ENCODE measurements at regions not wholly inside any gene's neighbourhood (a gene's known extent, or its start where the extent isn't known, plus 50 kb on each side); places are given as distances from the start of the nearest gene placed in this dataset.
A peak's percentile ranks its signal among the peaks of the same experiment; 100 is the strongest.

DNA sequence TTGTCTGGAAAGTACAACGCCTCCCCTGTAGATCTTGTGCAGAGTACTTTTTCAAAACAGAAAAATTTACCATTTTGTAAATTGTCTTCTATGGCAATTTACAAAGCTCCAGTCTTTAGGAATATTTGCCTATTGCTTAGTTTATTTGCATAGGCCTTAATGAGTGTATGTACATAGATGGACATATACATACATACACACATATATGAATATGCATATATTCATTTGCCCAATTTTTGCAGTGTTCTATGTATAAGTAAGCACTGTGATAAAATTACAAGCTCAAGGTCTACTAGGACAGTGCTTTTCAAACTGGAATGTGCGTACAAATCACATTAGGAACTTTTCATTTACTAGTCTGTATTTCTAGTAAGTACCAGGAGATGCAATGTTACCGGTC lies 301.3 kb upstream of the SMARCA2 start:
- DNase-seq: no peak

DNA sequence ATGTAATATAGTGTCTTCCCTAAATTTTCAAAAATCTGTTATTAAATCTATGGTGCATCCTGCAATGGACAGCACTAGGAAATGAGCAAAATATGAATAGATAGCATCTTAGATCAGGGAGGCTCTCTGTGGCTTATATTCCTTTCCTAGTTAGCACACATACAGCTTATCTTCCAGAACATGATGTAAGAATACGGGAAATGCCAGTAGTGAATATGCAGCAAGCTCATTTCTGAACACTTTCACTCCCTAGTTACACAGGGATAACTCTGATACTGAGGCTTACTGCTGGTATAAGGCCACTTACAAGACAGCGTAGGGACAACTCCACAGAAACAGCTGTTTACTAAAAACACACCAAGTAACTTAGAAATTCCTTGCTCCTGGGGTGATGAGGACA lies 297.3 kb upstream of the SMARCA2 start:
- no peak for DNase-seq

GRCh38 chr9:1718836-1719235 lies 296.3 kb upstream of the SMARCA2 start:
- DNase-seq: no peak

- DNase-seq: no peak
These were observed 294.0 kb upstream of the SMARCA2 start for GRCh38 chr9:1721196-1721595.

DNA sequence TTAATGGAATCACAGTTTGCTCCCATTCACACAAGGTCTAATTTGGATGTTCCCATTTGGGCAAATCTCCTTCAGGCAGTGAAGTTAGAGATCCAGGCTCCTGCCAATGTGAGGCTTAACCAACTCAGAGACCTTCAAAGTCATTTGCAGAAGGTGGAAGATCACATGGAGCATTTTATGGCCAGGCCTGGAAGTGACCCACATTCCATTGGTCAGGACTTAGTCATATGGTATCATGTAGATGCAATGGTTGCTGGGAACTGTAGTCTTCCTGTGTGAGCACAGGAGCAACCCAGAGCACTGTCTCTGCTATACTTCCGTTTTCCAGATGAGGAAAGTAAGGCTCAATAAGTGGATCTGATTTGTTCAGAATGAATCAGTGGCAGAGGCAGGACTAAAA lies 292.7 kb upstream of the SMARCA2 start:
- no peak for DNase-seq

GRCh38 chr9:1723522-1724015 lies 291.6 kb upstream of the SMARCA2 start:
- no peak for DNase-seq

DNA sequence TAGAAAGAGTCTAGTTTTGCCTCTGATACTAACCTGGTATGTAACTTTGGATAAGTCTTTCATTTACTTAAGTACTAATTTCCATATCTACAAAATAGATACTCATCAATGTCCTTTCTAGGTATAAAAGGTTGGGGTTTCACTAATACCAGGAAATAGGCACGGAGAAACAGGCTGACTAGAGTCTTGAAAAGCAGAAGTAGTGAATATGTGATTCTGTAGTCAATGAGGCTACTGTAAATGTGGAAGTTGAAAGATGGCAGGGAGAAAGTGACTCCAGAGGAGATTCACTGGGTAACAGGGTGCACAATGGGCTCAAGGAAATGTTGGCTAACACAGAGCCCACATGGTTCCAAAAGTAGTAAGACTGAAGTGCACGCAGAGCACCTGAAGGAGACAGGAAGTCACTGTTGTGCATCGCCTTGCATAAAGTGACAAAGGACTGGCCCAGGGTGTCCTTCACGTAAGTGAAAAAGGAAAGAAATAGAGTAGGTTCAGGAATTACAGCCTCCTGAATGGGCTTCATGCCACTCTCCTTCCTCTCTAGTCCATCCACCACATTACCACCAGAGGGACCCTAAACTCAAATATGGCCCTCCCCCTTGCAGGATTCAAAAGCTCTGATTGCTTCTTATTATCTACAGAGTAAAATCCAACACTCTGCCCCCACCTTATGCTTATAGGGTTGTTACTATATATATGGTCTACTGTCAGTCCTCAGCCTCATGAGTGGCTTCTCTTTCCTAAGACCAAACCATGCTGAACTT lies 288.0 kb upstream of the SMARCA2 start:
- peak; percentile 30 for DNase-seq

- no peak for DNase-seq
These were observed 285.5 kb upstream of the SMARCA2 start for GRCh38 chr9:1729631-1730030.

GRCh38 chr9:1732670-1733069 lies 282.5 kb upstream of the SMARCA2 start:
- DNase-seq: no peak

- DNase-seq: no peak
These were observed 276.5 kb upstream of the SMARCA2 start for GRCh38 chr9:1738511-1739100.

GRCh38 chr9:1743121-1743960 lies 271.8 kb upstream of the SMARCA2 start:
- DNase-seq: peak; percentile 23

DNA sequence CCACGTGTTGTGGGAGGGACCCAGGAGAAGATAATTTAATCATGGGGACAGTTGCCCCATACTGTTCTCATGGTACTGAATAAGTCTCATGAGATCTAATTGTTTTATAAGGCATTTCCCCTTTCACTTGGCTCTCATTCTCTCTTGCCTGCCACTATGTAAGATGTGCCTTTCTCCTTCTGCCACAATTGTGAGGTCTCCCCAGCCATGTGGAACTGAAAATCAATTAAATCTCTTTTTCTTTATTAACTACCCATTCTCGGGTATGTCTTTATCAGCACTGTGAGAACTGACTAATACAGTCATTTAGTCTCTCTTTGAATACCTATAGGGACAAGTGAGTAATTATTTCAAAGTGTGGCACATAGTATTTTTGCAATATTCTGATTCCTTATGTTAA lies 269.2 kb upstream of the SMARCA2 start:
- no peak for DNase-seq

GRCh38 chr9:1747417-1747967 lies 267.7 kb upstream of the SMARCA2 start:
- DNase-seq: no peak

DNA sequence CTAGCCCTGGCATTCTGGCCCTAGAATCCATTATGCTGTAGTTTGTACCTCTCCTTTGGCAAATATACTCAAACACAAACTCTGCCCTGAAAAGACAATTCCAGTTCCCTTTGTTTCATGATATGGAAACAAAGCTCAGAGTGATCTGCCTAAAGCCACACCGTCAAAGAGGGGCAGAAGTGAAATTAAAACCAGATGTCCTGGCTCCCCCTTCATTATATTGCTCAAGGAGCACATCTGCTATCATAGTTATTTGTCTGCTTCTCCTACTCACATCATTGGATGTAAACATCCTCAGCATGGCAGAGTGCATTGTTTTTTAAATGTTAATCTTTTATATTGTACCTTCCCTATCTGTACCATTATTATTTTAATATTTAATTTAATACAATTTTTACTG lies 266.7 kb upstream of the SMARCA2 start:
- DNase-seq: no peak

GRCh38 chr9:1757186-1757585 lies 258.0 kb upstream of the SMARCA2 start:
- DNase-seq: no peak

DNA sequence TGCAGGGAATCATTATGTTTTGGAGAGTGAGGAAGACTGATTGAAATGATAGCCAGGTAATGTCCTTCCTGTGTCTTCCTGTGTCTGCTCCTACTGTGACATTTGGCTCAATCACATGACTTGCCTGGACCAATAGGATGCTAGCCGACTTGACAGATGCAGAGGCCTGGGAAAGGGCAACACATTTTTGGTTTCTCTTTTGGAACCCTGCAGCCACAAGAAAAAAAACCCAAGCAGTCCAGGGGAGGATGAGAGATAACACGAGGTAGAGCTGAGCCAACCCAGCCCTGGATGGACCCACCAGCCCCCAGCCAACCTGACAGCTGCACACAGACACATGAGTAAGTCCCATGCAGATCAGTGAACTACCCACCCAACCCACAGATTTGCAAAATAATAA lies 256.1 kb upstream of the SMARCA2 start:
- DNase-seq: no peak

DNA sequence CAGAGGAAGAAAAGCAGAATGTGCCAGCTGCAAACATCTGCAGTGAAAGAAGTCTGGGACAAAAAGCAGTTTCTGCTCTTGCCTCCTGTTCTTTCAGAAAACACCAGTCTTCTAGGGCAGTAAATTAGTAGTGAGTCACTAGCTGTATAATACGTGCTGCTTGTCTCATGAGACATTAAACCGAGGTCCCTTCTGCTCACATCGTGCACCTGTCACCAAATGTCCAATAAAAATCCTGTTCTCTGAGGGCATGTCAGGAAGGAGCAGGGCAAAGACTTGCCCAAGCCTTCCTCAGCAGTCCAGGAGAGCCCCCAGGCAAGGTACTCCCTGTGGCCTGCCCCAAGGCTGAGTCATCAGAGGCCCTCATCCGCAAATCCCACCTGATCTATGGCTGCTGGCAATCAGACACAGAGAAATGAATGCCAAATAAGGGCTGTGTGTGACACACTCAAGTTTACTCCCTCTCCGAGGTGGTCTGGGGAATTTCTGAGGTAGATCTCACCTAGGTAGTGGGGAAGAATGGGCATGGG lies 255.3 kb upstream of the SMARCA2 start:
- no peak for DNase-seq

DNA sequence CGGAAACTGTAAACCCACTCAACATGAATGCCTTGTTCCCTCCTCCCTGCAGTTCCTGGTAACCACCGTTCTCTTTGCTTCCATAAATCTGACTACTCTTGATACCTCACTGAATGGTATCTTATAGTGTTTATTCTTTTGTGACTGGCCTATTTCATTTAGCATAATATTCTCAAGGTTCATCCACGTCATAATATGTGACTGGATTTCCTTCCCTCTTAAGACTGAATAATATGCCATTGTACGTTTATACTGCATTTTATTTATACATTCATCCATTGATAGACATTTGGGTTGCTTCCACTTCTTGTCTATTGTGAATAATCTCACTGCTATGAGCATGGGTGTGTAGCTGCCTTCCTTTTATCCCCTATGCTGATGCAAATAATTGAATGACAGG lies 253.3 kb upstream of the SMARCA2 start:
- DNase-seq: no peak

DNA sequence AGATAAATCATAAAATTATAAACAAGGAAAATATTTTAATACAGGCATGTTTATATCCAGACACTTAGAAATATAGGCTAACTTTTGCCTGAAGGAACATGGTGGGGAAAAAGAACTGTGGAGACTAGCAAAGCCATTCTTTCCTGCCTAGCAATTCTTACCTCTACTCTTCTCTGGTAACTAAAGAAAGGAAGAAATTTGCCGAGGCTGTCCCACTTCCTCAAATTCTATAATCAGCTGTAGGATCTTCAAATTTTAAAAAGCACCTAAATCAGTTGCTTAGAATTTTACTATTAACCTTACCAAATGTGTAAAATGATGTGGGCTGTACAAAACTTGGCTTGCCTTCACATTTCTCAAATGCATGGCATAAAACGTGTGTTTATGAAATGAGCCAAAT lies 249.1 kb upstream of the SMARCA2 start:
- no peak for DNase-seq

DNA sequence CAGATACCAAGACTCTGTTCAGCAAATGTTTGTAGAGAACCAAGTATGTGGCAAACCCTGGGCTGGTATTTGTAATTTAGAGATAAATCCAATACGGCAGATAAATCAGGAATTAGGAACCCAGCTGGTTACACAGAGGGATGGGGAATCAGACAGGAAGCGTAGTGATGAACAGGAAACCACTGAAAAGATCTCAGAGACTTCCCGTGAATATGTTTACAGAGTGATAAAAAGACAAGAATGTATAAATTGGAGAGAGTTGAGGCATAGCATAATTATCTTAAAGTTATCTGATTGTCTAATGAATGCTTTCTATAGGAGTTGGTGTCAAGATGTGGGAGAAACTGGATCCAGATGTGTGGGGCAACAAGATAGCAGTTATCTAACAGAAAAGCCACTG lies 246.6 kb upstream of the SMARCA2 start:
- DNase-seq: no peak

GRCh38 chr9:1771094-1771789 lies 243.9 kb upstream of the SMARCA2 start:
- DNase-seq: no peak

DNA sequence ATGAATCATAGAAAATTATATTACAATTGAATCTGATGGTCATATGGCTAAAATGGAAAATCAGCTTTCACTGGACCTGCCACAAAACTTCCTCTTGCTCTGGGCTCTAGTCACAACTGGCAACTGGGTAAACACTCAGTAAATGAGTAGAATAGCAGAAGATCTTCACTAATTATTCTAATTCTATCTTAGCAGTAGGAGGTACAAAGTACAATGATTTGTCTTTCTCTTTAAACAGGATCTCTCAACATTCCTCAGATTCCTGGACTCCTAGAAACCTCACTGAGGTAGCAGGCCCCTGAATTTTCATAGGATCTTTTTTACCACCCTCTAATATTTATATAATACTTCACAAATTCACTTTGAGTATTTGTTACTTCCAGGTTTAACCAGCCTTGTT lies 239.9 kb upstream of the SMARCA2 start:
- DNase-seq: no peak

DNA sequence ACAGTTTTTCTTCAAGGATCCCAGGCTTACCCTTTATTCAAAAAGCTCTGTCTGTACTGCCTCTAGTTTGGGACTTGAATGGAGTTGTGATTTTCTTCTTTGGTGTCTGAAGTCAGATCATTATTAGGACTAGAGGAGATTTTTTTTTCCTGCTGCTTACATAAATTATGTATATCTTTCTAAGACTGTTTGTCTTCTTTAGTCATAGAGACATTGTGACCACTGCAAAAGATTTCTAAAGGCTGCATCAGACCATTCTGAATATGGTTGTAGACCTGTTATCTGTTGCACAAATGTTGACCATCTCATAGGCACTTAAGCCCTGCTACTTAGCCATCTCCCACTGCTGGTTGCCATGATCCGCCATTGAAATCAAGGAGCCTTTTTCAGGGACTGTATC lies 238.5 kb upstream of the SMARCA2 start:
- DNase-seq: no peak

Data from NCI-H1694 (cell line).